Lower leg skin (tissue), 4 donors: ENCODE measurements at regions not wholly inside any gene's neighbourhood (a gene's known extent, or its start where the extent isn't known, plus 50 kb on each side); places are given as distances from the start of the nearest gene placed in this dataset.

Source experiments
- DNase-seq, 2 donors: peaks; one replicate each; pipeline ENCODE4 v3.0.0-alpha.2; 2019; ENCODE audit warnings: low spot score in 2 of 2
- H3K4me3 ChIP-seq: fragments of 200-600 bp; sonication (generic); 2 replicates; pipeline ENCODE4 v1.5.1; 2017; ENCODE audit warnings: mild to moderate bottlenecking, low read depth; ENCODE audit not compliant: poor library complexity, severe bottlenecking
- CTCF ChIP-seq, 3 donors: fragments of 450-650 bp; IDR thresholded peaks; one replicate each; pipeline ENCODE4 v1.5.1; 2016; ENCODE audit warnings: antibody characterized with exemption in 3 of 3, mild to moderate bottlenecking in 3 of 3, moderate library complexity in 2 of 3
- POLR2A ChIP-seq, 2 donors: fragments of 450-650 bp; IDR thresholded peaks; one replicate each; pipeline ENCODE4 v1.6.1; 2016 to 2017; ENCODE audit warnings: antibody characterized with exemption in 2 of 2, mild to moderate bottlenecking in 1 of 2, moderate library complexity in 1 of 2
- WGBS, 2 donors: methylation state at CpG; one replicate each; pipeline ENCODE4 v1.1.5; 2018; 5-methylcytosine and 5-hydroxymethylcytosine counted together
- intact Hi-C: fragments of 100-400 bp; cut with DNase I; formaldehyde crosslinking; loops from one replicate; pipeline ENCODE4 v1.15.0; 2023; ENCODE audit warnings: low total_unique reads

GRCh38 chr2:64847930-64848329, 141.3 kb upstream of the SLC1A4 start:
- WGBS, 2 donors = 89 to 95% methylated on average over 5 of the region's 5 CpGs
- TF ChIP-seq POLR2A (IDR thresholded peaks at IDR 0.05) (no peak), CTCF (IDR thresholded peaks at IDR 0.05) (no peak)
- intact Hi-C loops = no loop called here
- DNase-seq = no peak
- no peak overlapping the region for H3K4me3 ChIP-seq

- WGBS, 2 donors = 69 to 80% methylated on average over 5 of the region's 5 CpGs
- intact Hi-C loops = no loop called here
- no peak overlapping the region for H3K4me3 ChIP-seq
- TF ChIP-seq CTCF (IDR thresholded peaks at IDR 0.05) (no peak), POLR2A (IDR thresholded peaks at IDR 0.05) (no peak)
- DNase-seq = no peak
These were observed 140.8 kb upstream of the SLC1A4 start for GRCh38 chr2:64848363-64848762.

DNA sequence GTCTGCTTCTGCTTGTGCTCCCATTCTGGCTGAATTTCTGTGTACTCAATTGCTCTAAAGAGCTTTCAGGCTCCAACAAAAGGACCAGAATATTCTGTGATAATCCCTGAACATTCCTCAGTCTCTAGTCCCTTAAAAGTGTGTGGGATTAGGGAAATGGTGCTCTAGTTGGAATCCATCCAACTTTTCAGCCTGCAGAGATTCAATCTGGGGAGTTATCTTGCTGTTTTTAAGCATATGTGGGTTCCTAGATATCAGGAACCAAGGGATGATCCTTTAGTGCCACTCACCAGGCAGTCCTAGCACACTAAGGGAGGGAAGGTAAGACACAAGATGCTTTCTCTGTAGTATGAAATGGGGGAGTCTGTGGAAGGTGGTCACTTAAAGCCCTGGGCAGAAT, 140.3 kb upstream of the SLC1A4 start:
- no peak overlapping the region for H3K4me3 ChIP-seq
- no peak for DNase-seq
- TF ChIP-seq POLR2A (IDR thresholded peaks at IDR 0.05) (no peak), CTCF (IDR thresholded peaks at IDR 0.05) (no peak)
- intact Hi-C loops = no loop called here

- TF ChIP-seq CTCF (IDR thresholded peaks at IDR 0.05) = no peak
- no peak for DNase-seq
- H3K4me3 ChIP-seq = no peak overlapping the region
- intact Hi-C loops = no loop called here
These were observed 138.6 kb upstream of the SLC1A4 start for GRCh38 chr2:64850642-64851041.

- no peak overlapping the region for H3K4me3 ChIP-seq
- TF ChIP-seq POLR2A (IDR thresholded peaks at IDR 0.05) = no peak
- no peak for TF ChIP-seq CTCF (IDR thresholded peaks at IDR 0.05)
- intact Hi-C loops = no loop called here
- no peak for DNase-seq
- 76 to 82% methylated on average over 4 of the region's 4 CpGs for WGBS, 2 donors
These were observed 136.4 kb upstream of the SLC1A4 start for GRCh38 chr2:64852771-64853241.

DNA sequence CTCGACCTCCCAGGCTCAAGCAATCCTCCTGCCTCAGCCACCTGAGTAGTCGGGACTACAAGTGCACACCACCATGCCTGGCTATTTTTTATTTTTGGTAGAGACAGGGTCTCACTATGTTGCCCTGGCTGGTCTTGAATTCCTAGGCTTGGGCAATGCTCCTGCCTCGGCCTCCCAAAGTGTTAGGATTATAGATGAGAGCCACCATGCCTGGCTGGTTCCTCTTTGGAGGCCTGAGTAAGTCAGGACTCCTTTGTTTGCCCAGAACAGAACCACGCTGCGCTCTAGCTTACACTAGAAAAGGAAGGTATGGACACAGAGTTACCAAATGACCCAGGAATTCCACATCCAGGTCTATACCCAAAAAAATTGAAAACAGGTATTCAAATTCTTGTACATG, 135.9 kb upstream of the SLC1A4 start:
- no peak overlapping the region for H3K4me3 ChIP-seq
- TF ChIP-seq CTCF (IDR thresholded peaks at IDR 0.05) (no peak), POLR2A (IDR thresholded peaks at IDR 0.05) (no peak)
- intact Hi-C loops = no loop called here
- DNase-seq = no peak
- 88 to 99% methylated on average over 5 of the region's 5 CpGs for WGBS, 2 donors
